Stimulated activated CD4-positive, alpha-beta T cell treated with anti-CD3 and anti-CD28 coated beads, TNF-alpha, amount 100 ng/mL, for 1 hour (primary cell): ENCODE measurements at regions not wholly inside any gene's neighbourhood (a gene's known extent, or its start where the extent isn't known, plus 50 kb on each side); places are given as distances from the start of the nearest gene placed in this dataset.

Experiments
- DNase-seq, 3 donors: peaks; one replicate each; pipeline ENCODE4 v3.0.0-alpha.2; 2020; ENCODE audit warnings: low read depth in 3 of 3, low spot score in 1 of 3

DNA sequence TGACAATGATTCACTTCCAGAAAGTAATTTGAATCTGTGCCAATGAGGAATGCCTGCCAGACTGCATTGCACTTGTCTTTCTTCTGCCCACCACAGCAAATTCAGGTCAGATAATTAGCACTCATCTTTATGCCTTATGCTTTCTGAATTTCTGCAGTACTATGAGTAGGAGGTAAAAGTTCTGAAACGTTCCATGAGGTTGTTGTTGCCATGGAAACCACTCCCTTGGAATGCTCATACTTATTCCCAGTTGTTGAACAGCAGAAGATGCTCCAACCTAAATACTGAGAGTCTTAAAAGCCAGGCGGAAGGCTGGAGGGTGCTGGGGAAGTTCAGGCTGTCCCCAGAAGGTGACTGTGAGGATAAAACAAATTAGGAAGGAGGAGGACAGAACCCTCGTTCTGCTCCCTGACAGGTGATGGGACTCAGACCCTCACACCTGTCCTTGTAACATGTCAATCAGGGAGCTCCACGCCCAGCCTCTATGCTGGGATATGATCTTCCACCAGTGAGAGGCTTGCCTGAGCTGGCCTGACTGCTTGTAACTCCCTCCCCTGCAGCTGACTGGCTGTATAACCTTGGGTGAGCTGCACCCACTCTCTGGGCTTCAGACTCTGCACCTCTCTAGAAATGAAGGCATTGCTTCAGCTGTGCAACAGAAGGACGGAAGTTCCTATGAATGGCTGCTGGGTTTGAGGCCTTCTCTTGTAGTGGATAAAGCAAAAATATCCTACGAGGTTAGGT is 554.3 kb upstream of the MGMT start:
- DNase-seq, result no peak

DNA sequence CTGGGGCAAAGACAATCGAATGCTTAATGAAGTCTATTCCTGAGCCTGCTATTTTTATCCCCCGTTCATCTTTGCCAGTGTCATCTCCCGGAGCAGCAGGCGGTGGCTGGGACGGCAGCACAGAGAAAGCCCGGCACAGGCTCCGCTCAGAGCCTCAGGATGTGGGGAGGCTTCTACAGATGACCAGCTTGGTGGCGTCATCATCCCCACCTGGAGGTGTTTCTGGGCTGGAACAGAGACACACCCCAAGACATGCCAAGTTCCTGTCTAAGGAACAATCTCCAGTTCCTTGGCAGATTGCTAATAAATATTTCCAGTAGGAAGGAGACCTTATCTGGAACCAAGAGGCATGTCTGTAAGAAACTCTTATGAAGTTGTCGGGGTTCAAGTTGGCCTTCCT is 552.4 kb upstream of the MGMT start:
- no peak for DNase-seq

DNA sequence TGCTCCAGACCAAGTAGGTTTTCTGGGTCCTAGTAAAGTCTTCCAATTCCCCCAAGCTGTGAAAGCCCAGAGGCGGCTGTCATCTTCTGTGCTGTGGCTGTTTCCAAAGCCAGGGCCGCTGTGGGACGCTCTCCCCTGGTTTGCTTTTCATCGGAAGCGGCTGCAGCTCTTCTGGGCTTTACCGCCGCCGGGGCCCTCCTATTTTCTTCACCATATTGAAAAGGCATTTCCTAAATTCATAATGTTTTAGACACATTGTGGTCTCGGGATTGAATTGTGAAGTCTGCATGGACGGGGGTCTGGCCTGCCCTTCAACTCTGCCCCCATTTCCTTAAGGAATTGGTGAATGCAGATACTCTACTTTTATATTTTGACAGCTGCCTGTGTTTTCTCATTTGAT is 551.4 kb upstream of the MGMT start:
- DNase-seq, result no peak

DNA sequence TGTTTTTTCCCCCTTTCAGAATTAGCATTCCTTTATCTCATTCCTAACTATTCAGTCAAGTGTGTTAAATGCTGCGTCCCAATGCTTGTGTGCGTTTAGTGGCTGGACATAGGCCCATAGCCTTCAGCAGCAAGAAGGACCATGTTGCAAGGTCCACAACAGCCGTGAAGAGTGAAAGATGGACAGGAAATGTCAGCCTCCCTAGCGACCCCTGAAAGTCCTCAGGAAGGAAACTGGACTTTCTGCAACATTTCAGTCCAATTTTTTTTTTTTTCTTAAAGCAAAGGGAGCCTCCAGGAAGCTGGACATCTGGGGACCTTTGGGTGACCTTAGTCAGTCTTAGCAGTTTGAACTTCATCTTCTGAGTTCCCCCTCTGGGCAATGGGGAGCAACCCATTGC is 550.7 kb upstream of the MGMT start:
- DNase-seq, result no peak

DNA sequence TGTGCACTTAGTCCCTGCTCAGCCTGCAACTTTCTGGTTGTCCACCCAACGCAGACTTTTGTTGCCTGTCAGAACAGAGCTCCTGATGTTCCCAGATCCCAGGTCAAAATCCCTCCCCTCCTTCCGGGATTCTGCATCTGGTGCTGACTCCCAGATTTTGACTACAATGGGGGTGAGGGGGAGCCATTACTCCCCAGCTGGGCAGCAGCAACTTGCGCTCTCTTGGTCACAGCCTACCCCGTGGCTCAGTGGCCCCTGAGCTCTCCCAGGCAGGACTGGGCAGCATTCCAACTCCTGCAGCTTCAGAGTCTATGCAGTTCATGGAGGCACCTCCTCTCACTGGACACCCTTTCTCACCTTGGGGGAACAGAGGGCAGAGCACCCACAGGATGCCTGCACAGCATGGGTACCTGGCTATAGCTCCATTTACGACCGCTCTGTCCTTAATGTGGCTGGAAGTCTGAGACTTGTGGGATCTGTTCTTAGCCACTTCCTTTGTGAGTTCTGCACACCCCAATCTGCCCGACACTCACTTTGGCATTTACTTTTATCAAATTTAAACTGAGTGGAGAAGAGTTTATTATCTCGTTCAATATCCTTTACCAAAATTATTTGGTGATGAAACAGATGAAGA is 545.5 kb upstream of the MGMT start:
- no peak for DNase-seq

DNA sequence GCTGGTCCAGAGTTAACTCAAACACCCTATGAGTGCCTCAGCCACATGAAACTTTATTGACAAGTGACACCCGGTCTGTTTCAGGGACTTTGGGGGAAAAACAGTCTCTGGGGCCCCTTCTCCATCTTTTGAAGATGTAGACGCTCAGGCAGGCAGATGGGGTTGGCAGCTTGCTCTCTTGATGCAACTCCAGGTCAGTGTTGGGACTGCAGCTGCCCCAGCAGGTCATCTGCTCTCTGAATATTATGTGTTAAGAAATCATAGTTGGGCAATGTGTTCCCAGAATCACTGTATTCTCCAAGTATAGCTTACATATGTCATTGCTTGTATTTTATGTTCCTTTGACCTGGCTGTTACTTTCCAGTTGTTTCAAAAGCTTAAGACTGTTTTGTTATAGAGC is 544.9 kb upstream of the MGMT start:
- no peak for DNase-seq

DNA sequence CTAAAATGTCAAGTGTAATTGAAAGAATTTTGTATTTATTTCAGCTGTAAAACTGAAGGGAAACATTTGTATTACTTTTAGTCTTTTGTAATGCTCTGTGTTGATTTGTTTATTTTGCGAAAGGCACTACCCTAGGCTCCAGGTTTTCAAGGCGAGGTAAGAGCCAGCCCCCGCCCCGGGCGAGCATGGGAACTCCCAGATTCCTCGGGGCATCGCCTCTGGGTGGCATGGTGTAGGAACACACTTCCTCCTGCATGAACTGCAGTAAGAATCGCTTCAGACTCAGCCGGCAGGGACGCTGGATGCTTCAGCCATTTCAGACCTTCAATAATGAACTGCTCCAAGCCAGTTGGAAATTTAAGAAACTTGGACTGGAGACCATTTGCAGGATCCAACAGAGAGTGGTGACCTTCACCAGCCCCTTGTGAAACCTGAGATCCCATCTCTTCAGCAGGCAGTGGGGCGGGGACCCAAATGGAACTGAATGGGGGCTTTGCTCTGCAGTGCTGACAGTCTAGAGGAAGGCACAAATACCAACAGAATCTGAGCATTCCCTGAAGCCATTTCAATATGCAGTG is 544.3 kb upstream of the MGMT start:
- DNase-seq, result no peak

DNA sequence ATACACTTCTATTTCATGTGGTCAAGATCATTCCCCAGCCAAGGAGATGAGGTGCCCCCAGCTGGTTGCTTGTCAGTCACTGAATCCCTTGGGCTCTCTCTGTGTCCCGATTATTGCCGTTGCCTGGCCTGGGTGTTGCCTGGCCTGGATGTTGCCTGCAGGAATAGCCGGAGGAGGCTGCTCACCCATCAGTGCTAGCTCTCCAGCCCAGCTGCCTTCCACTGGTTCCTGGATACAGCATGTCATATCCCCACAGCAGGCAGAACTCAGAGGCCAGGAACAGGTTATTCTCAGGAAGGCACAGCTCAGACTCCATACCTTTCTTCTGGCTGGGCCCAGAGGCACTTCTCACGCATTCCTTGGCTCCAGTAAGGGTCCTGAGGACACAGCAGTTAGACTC is 542.1 kb upstream of the MGMT start:
- DNase-seq, result no peak

DNA sequence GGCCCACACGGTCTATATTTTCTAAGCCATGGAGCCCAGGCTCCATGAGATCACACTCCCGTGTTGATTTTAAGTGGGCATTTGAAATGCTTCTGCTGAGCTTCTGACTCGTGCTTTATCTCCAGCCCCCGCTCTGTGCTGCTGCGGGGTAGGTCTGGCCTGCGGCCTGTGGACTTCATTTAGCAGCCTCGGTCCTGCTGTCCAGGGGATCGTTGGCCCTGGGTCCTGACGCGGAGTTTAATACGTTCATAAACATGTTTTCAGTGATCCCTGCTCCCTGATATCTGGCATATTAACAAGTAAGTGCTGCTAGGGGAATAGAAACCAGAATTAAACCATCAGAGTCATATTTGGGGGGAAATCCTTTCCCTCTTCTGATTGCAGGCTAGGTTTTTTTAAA is 540.3 kb upstream of the MGMT start:
- DNase-seq, result no peak

DNA sequence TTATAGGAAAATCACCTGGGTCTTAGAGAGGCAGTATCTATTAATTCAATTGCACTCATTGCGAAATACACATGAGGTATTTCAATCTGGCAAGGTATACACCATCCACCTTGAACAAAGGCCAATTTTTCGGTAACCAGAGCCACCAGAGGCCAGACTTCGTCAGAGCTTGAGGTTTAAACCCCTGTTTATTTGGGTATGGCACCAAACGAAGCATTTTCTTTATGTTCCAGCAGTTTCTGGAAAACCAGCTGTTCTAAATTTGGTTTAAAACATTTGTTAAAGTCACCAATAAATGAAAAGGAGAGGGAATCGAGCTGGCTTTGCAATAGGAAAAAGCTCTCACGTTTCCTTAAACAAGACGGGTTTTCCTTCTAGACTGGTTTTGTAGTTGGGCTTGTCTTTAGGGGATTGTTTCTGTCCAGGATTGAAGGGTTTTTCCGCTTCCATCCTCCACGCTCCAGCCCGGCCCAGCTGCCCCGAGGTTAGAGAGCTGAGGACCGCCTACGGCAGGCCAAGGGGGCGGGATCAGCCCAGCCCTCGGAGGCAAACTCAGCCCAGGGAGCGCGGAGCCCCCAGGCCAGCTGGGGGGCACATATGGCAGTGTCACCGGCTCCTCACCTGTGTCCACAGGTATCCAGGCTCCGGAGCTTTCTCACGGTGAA is 539.4 kb upstream of the MGMT start:
- no peak for DNase-seq

DNA sequence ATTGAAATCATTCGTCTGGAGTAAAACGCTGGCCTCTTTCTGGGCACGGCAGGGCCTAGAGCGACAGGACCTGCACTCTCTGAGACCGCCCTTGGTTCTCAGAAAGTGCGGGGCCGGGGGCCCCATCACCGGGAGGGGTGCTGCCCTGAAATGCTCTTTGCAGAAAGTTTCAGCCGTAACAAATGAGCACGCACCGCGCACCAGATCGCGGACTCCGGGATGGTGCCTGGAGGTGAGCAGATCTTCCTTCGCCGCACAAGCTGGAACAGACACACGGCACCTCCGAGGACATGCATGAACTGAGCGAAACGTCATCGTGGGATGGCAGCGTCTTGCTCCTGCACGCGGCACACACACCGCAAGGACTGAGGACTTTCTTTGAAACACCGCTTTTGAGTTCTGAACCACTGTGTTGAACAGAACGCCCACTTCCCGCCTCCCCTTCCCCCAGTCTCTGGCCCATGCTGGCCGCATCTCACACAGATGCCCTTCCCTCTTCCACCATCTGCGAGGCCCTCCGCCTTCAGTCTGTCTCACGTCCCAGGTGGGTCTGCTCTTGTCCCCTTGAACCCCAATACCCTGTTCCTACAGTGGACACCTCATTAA is 538.7 kb upstream of the MGMT start:
- no peak for DNase-seq

DNA sequence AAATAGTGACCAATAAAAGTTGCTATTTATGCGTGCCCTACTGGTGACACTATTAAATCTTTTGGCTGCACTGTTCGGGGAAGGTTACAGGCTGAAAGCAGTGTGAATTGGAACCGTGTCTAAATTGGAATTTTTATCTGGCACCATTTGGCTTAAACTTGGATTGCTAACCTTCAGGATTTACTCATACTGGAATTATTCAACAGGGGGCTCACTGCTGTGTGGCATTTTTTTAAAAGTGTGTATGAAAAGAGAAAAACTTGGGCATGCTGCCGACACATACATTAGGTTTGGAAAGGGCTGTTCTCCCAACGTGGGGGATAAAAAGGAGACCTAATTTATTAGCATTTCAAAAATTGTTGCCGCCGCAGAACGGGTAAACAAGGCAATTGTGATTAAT is 537.9 kb upstream of the MGMT start:
- no peak for DNase-seq

DNA sequence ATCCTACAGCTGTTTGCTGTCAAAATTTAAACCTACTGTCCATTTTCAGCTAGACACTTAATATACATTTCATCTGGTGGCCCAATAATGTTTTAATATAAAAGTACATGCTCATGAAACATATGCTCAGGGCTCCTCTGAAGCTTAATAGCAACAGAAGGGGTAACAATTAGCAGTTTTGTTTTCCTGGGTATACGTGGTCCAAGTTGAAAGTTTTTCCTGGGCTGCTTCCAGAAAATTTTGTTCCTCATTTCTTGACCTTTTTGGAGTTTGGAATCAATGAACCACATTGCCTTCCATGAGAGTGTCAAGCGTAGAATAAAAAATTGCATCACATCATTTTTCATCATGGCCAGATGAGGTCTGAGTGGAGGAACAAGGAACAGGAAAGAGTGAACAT is 537.3 kb upstream of the MGMT start:
- no peak for DNase-seq

DNA sequence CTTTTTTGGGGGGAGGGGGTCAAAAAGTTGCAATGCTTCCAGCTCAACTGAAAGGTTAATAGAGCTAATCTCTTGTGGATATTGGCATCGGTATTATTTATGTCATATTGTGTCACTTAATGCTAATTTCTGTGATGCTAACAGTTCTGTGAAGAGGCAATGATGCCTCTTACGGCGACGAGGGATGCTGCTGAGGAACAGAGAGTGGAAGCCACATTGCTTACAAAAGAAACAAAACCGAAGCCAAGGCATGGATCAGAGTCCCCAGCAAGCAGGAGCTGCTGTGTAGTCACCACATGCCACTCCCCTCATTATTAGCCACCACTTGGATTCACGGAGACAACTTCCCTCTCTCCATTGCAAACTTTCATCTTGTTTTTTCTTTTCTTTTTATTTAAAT is 536.5 kb upstream of the MGMT start:
- no peak for DNase-seq

DNA sequence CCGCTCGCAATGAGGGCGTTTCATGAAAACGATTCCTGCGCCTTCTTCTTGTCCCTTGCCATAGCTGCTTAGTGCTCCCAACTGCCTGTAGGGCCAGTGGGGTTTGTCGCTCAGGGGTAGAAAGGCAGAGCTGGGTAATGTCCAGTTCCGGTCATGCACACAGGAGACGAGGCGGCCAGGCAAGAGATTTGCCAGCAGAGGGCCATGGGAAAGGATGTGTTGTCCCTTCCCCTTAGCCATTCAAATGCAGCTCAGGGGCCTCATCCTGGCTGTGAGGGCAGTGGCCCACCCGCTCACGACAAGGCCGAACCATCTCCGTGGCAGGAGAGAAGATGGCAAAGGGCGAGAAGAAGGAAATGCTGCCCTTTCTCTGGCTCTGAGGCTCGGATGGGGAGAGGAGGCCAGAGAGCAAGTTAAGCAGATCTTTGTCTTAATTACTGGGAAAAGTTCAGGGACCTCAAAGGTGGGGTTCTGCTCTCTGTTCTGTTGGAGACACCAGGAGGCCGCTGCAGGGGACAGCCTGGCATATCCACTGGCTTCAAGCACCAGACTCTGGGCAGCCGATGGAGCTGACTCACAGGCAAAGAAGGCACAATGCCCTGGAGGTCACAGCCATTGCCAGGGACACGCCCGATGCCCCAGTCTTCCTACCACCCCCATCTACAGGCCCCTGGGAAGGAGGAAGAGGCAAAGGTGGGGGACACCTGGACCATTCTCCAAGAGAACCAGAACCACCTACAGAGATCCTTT is 534.8 kb upstream of the MGMT start:
- no peak for DNase-seq

DNA sequence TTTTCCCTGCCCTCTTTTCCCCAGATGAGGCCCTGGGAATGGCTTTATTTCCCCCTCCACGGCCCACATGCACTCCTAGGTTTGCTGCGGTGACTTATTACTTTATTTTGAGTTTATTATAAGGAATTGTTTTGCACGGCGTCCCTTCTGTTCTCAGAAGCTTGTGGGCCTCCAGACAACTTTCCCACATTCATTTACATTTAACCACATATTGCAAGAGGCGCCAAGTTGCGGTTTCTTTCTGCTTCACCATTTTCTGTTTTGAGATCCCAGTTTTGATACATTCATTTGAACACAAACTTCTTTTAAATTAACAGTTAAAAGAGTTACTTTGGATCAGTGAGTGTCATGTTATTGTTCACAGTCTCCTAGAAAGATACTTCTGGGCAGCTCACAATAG is 532.5 kb upstream of the MGMT start:
- no peak for DNase-seq

DNA sequence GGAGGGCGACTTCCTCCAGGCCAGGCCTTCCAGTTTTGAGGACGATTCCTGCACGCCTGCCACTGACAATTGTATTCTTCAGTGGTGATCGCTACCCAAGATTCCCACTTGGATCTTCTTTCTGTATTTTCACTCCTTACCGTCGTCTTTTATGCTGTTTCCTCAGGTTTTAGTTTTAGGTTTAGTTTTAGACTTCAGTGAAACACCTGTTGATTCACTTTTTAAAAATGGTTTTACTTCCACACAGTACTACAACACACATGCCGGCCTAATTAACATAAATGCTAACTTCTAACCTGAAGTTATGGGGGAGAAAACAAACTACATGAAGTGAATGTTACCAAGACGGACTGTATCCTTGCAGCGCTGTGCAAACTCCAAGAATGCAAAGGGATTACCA is 530.6 kb upstream of the MGMT start:
- no peak for DNase-seq

DNA sequence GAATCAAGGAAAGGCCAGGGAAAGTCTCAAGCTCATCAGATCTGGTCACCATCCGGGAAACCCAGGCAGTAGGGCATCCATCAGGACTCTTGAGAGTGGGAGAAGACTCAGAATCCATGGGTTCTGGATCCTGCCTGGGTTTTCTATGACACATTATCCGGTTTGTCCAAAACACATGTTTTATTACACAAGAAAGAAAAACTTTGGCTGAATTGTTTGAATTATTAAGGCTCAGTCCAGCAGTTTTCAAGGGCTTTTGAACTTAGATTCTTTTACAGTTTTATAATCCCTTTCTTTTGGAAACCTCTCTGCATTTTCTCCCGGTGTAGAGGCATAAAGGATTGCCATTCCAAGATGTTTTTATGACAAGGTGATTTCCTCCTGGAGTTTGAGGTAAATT is 528.5 kb upstream of the MGMT start:
- no peak for DNase-seq

DNA sequence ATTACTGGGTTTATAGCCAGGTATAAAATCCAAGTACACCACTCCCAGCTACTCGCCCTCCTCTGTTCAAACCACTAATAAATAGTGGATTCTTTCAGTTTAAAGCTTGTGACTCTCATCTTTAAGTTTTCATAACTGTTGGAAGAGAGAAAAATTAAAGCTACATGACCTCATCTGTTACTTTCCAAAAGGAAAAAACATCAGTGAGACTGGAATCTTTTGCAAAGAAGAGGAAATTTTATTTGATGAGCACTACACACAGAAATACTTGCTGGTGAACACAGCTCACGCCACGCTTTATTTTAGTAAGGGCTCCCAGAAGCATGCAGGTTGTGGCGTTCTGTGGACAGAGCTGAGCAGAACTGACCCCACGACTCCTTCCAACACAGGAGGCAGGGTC is 527.0 kb upstream of the MGMT start:
- no peak for DNase-seq

DNA sequence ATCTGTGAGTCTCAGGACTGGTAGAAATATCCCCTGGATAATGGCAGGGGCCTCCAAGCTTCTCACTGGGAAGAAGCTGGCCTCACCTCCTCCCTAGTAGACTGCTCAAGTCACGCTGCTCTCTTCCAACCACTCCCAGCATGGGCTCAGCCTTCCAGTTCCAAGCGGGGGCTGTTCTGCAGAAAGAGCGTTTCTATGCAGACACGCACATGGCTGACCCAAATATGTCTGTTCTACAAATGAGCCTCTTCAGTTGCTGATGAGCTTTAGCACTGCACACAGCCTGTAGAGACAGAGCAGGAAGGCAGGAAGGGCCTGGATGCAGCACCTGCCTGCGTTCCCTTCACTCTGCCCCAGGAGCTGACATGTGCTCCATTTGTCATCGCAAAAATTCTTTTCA is 523.9 kb upstream of the MGMT start:
- DNase-seq, result no peak

DNA sequence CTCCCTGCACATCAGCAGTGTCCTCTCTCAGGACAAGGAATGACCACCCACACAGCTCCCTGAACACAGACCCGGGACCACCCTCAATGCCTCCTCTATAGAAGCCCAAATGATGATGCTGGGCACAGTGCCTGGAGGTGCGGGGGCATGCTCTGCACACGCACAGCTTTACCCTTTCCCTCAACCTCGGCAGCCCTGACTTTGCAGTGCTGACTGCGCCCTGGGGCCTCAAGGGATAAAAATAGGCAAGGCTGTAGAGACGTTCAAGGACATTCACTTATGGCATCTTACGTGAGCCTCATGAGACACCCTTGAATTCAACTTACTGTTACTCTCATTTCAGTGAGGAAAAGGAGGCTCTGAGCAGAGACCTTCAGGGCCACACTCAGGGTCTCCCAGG is 521.6 kb upstream of the MGMT start:
- no peak for DNase-seq
